ENCODE measurements at regions not wholly inside any gene's neighbourhood (a gene's known extent, or its start where the extent isn't known, plus 50 kb on each side); places are given as distances from the start of the nearest gene placed in this dataset.
A peak's percentile ranks its signal among the peaks of the same experiment; 100 is the strongest.

- DNase-seq (ENCODE audit: low read depth) = no peak
- TF ChIP-seq CTCF (conservative IDR thresholded peaks at IDR 0.05; ENCODE audit: control insufficient read depth, insufficient read depth, low read depth, low read length) = no peak
- H3K4me3 ChIP-seq (ENCODE audit: control insufficient read depth, low read depth, low read length) = no peak overlapping the region
Measured at GRCh38 chr5:8033261-8033660, 164.3 kb downstream of the MTRR start.

- H3K4me3 ChIP-seq (ENCODE audit: control insufficient read depth, low read depth, low read length) = no peak overlapping the region
- no peak for DNase-seq (ENCODE audit: low read depth)
- no peak for TF ChIP-seq CTCF (conservative IDR thresholded peaks at IDR 0.05; ENCODE audit: control insufficient read depth, insufficient read depth, low read depth, low read length)
Measured at GRCh38 chr5:8034852-8035251, 165.9 kb downstream of the MTRR start.

- no peak overlapping the region for H3K4me3 ChIP-seq (ENCODE audit: control insufficient read depth, low read depth, low read length)
- no peak for TF ChIP-seq CTCF (conservative IDR thresholded peaks at IDR 0.05; ENCODE audit: control insufficient read depth, insufficient read depth, low read depth, low read length)
- no peak for DNase-seq (ENCODE audit: low read depth)
Measured at GRCh38 chr5:8048920-8049319, 180.0 kb downstream of the MTRR start.

GRCh38 chr5:8050616-8051175 is 181.7 kb downstream of the MTRR start:
- no peak overlapping the region for H3K4me3 ChIP-seq (ENCODE audit: control insufficient read depth, low read depth, low read length)
- no peak for TF ChIP-seq CTCF (conservative IDR thresholded peaks at IDR 0.05; ENCODE audit: control insufficient read depth, insufficient read depth, low read depth, low read length)
- no peak for DNase-seq (ENCODE audit: low read depth)

GRCh38 chr5:8053270-8053669 is 184.3 kb downstream of the MTRR start:
- DNase-seq (ENCODE audit: low read depth) = no peak
- H3K4me3 ChIP-seq (ENCODE audit: control insufficient read depth, low read depth, low read length) = no peak overlapping the region
- TF ChIP-seq CTCF (conservative IDR thresholded peaks at IDR 0.05; ENCODE audit: control insufficient read depth, insufficient read depth, low read depth, low read length) = no peak

GRCh38 chr5:8057769-8058168 is 188.8 kb downstream of the MTRR start:
- H3K4me3 ChIP-seq (ENCODE audit: control insufficient read depth, low read depth, low read length) = no peak overlapping the region
- TF ChIP-seq CTCF (conservative IDR thresholded peaks at IDR 0.05; ENCODE audit: control insufficient read depth, insufficient read depth, low read depth, low read length) = no peak
- DNase-seq (ENCODE audit: low read depth) = peak; percentile 38

Measured in fibroblast of mammary gland (primary cell).